Neural crest cell (in vitro differentiated cells): ENCODE measurements at regions not wholly inside any gene's neighbourhood (a gene's known extent, or its start where the extent isn't known, plus 50 kb on each side); places are given as distances from the start of the nearest gene placed in this dataset.

Source experiments
- DNase-seq: peaks from one replicate; pipeline ENCODE4 v3.0.0; 2021; ENCODE audit warnings: low read depth, mixed read lengths, low spot score
- H3K27ac Mint-ChIP-seq: one replicate; pipeline ENCODE4 v1.8.0; 2021; ENCODE audit warnings: mild to moderate bottlenecking, mixed read lengths; ENCODE audit not compliant: unreplicated experiment
- H3K27me3 Mint-ChIP-seq: 2 replicates; pipeline ENCODE4 v1.8.0; 2021; ENCODE audit warnings: low read depth, mild to moderate bottlenecking, mixed read lengths
- H3K36me3 Mint-ChIP-seq: 2 replicates; pipeline ENCODE4 v1.8.0; 2021; ENCODE audit warnings: low read depth, mild to moderate bottlenecking, mixed read lengths
- H3K4me1 Mint-ChIP-seq: 2 replicates; pipeline ENCODE4 v1.8.0; 2021; ENCODE audit warnings: mixed read lengths
- H3K4me3 Mint-ChIP-seq: one replicate; pipeline ENCODE4 v1.8.0; 2021; ENCODE audit warnings: mild to moderate bottlenecking, mixed read lengths
- H3K9me3 Mint-ChIP-seq: 2 replicates; pipeline ENCODE4 v1.8.0; 2021; ENCODE audit warnings: mixed read lengths
- TF ChIP-seq, protein P1 (sequence below): fragments of 200-600 bp; sonication (generic); conservative IDR thresholded peaks from 2 replicates; pipeline ENCODE4 v1.5.0; 2021; ENCODE audit warnings: antibody characterized with exemption, mild to moderate bottlenecking

GRCh38 chr21:38057626-38058025 is 141.4 kb upstream of the KCNJ6 start:
- no peaks in the 10 kb centered on the region for H3K27me3 Mint-ChIP-seq
- no peak overlapping the region for H3K4me3 Mint-ChIP-seq
- H3K36me3 Mint-ChIP-seq: no peaks in the 10 kb centered on the region
- peaks cover 16% of the 10 kb centered on the region for H3K4me1 Mint-ChIP-seq
- no peak overlapping the region for H3K27ac Mint-ChIP-seq
- DNase-seq: no peak
- TF ChIP-seq, protein P1, sequence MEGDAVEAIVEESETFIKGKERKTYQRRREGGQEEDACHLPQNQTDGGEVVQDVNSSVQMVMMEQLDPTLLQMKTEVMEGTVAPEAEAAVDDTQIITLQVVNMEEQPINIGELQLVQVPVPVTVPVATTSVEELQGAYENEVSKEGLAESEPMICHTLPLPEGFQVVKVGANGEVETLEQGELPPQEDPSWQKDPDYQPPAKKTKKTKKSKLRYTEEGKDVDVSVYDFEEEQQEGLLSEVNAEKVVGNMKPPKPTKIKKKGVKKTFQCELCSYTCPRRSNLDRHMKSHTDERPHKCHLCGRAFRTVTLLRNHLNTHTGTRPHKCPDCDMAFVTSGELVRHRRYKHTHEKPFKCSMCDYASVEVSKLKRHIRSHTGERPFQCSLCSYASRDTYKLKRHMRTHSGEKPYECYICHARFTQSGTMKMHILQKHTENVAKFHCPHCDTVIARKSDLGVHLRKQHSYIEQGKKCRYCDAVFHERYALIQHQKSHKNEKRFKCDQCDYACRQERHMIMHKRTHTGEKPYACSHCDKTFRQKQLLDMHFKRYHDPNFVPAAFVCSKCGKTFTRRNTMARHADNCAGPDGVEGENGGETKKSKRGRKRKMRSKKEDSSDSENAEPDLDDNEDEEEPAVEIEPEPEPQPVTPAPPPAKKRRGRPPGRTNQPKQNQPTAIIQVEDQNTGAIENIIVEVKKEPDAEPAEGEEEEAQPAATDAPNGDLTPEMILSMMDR: no peak
- peaks cover 8% of the 10 kb centered on the region for H3K9me3 Mint-ChIP-seq

- no peak overlapping the region for H3K27ac Mint-ChIP-seq
- no peaks in the 10 kb centered on the region for H3K27me3 Mint-ChIP-seq
- DNase-seq: no peak
Observed at GRCh38 chr21:38060533-38060932, 144.3 kb upstream of the KCNJ6 start.

DNA sequence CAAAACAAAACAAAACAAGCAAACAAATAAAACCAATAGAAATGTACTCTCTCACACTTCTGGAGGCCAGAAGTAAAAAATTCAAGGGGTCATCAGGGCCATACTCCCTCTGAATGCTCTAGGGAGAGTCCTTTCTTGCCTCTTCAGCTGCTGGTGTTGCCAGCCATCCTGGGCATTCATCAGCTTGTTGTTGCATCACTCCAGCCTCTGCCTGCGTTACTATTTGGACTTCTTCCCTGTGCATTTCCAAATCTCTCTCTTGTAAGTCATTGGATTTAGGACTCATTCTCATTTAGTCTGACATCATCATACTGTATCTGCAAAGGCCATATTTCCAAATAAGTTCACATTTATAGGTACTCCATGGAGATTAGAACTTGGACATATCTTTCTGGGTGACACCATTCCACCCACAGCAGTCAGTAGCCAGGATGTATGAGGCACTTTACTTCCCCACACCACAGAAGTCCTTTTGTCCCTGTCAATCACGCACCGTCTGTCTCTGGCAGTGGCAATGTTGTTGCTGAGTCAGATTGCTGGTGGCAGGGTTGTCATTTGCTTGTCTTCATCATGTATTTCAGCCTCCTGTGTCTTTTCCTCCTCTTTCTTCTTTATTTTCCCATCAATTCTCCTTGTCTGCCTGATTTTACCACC is 151.0 kb upstream of the KCNJ6 start:
- Mint-ChIP-seq H3K36me3 (no peaks in the 10 kb centered on the region), H3K4me3 (no peak overlapping the region)
- no peak for DNase-seq

More at GRCh38 chr21:38060533-38060932, 144.3 kb upstream of the KCNJ6 start:
- Mint-ChIP-seq H3K4me3 (no peak overlapping the region), H3K36me3 (no peaks in the 10 kb centered on the region), H3K4me1 (no peaks in the 10 kb centered on the region), H3K9me3 (peaks cover 8% of the 10 kb centered on the region)
- TF ChIP-seq, protein P1: no peak

GRCh38 chr21:38072489-38072888 is 156.2 kb upstream of the KCNJ6 start:
- TF ChIP-seq, protein P1: no peak
- Mint-ChIP-seq H3K27ac (peak overlapping the region; percentile 77), H3K27me3 (no peaks in the 10 kb centered on the region), H3K9me3 (peaks cover 20% of the 10 kb centered on the region), H3K36me3 (peaks cover 2% of the 10 kb centered on the region), H3K4me3 (no peak overlapping the region), H3K4me1 (no peaks in the 10 kb centered on the region)
- DNase-seq: no peak

More for the DNA sequence above, 151.0 kb upstream of the KCNJ6 start:
- TF ChIP-seq, protein P1: no peak
- Mint-ChIP-seq H3K27ac (no peak overlapping the region), H3K9me3 (peaks cover 4% of the 10 kb centered on the region), H3K4me1 (no peaks in the 10 kb centered on the region), H3K27me3 (no peaks in the 10 kb centered on the region)

- DNase-seq: no peak
- H3K4me3 Mint-ChIP-seq: no peak overlapping the region
- H3K4me1 Mint-ChIP-seq: peaks cover 8% of the 10 kb centered on the region
- peaks cover 2% of the 10 kb centered on the region for H3K36me3 Mint-ChIP-seq
- peaks cover 18% of the 10 kb centered on the region for H3K9me3 Mint-ChIP-seq
- TF ChIP-seq, protein P1: no peak
- no peak overlapping the region for H3K27ac Mint-ChIP-seq
- no peaks in the 10 kb centered on the region for H3K27me3 Mint-ChIP-seq
Observed at GRCh38 chr21:38075833-38076587, 159.8 kb upstream of the KCNJ6 start.
